Pancreas (tissue), 10 donors: ENCODE measurements at regions not wholly inside any gene's neighbourhood (a gene's known extent, or its start where the extent isn't known, plus 50 kb on each side); places are given as distances from the start of the nearest gene placed in this dataset.

Source experiments
- ATAC-seq, 4 donors: fragments of 200-7000 bp; cut with Tn5 transposase; one replicate each; pipeline versions ENCODE4 v1.8.0 to v1.9.1; 2020; ENCODE audit warnings: mild to moderate bottlenecking in 4 of 4, moderate library complexity in 4 of 4
- DNase-seq, 6 donors: peaks; one replicate each; pipeline ENCODE4 v3.0.0-alpha.2; 2020
- FAIRE-seq: peaks from 2 replicates; lab custom pipeline; 2012; peaks lifted over from hg19 to GRCh38; lab: Jason Lieb, UNC
- H3K27ac ChIP-seq, 4 donors: fragments of 200-600 bp; sonication (generic); 1 replicate in 3 of 4; 2 replicates in 1 of 4; pipeline versions ENCODE4 v1.5.0 to v1.8.0; 2020
- H3K27me3 ChIP-seq, 4 donors: fragments of 200-600 bp; one replicate each; pipeline ENCODE4 v1.8.0; 2021
- H3K36me3 ChIP-seq, 3 donors: fragments of 200-600 bp; sonication (generic) in 1 of 3; one replicate each; pipeline versions ENCODE4 v1.5.0 to v1.8.0; 2020 to 2021
- H3K4me1 ChIP-seq, 3 donors: fragments of 200-600 bp; one replicate each; pipeline ENCODE4 v1.8.0; 2021
- H3K4me3 ChIP-seq, 4 donors: fragments of 200-600 bp; sonication (generic) in 2 of 4; one replicate each; pipeline versions ENCODE4 v1.5.0 to v1.8.0; 2020 to 2021
- H3K9me3 ChIP-seq, 4 donors: fragments of 200-600 bp; one replicate each; pipeline ENCODE4 v1.8.0; 2021
- WGBS, 2 donors: extraction: QIAGEN DNeasy Blood & Tissue Kit; methylation state at CpG; one replicate each; pipeline ENCODE4 v1.1.7; 2013; 5-methylcytosine and 5-hydroxymethylcytosine counted together
- intact Hi-C, 3 donors: fragments of 100-400 bp; cut with DNase I; formaldehyde crosslinking; loops; one replicate each; pipeline versions ENCODE4 v1.11.1 to v1.14.2; 2022
- TF ChIP-seq, protein P1 (sequence below), 4 donors: fragments of 200-600 bp; sonication (generic) in 3 of 4; IDR thresholded peaks; one replicate each; pipeline versions ENCODE4 v1.5.0 to v1.8.0; 2021; ENCODE audit warnings: antibody characterized with exemption in 4 of 4
- donor health status: healthy with polysubstance abuse.
- donor health status: DM: no; HTN: no; CAD: no; lungs with moderate emphysema.
- donor health status: DM: no; HTN: no; CAD: no.
- donor health status: control.
- donor health status: control.
- donor health status: Bipolar disorder and iron deficiency.
- donor health status: DM: yes; HTN: yes; CAD: no.
- donor health status: DM: no; HTN: no; CAD: no.
- donor health status: DM: no; HTN: no; CAD: no.
- donor health status: DM: yes; HTN: yes; CAD: no.

DNA sequence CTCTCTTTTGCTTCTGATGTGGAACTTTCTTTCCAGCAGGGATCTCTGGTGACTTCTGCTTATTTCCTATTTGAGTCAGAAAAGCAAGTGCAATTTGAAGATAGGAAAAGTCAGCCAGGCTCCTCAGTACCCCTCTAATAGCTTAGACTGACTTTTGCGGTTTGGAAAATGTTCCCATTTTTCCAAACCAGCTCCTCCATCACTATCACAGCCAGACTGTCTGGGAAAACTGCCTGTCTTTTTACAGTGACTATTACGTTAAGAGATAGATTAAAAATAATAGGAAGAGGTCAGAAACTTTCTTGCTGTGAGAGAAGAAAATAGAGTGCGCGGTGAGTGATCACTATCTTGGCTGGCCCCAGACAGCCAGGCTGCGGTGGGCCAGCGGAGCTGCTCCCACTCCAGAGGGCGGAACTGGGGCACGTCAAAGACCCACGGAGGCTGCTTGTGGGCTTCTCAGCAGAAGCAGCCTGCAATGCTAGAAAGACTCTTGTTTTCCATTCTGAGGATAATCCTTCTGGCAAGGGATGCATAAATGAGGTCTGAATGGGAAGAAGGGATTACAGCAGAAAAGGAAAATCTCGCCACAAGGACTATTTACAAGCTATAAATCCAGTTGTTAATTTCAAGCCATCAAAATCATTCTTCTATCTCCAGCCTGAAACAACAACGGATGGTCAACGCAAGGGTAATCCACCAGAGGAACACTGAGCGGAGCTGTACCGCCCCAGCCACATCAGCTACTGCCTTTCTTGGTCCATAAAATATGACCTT is 151.0 kb upstream of the MSX2 start:
- no peaks in the 10 kb centered on the region for H3K4me1 ChIP-seq
- H3K27me3 ChIP-seq: no peaks in the 10 kb centered on the region
- no peaks in the 10 kb centered on the region for H3K9me3 ChIP-seq
- H3K4me3 ChIP-seq: no peak overlapping the region
- intact Hi-C loops: no loop called here
- no peaks in the 10 kb centered on the region for H3K36me3 ChIP-seq
- no peak for DNase-seq
- WGBS, 2 donors: 65 to 68% methylated on average over 14 of the region's 14 CpGs
- no peak overlapping the region for H3K27ac ChIP-seq
- TF ChIP-seq, protein P1, sequence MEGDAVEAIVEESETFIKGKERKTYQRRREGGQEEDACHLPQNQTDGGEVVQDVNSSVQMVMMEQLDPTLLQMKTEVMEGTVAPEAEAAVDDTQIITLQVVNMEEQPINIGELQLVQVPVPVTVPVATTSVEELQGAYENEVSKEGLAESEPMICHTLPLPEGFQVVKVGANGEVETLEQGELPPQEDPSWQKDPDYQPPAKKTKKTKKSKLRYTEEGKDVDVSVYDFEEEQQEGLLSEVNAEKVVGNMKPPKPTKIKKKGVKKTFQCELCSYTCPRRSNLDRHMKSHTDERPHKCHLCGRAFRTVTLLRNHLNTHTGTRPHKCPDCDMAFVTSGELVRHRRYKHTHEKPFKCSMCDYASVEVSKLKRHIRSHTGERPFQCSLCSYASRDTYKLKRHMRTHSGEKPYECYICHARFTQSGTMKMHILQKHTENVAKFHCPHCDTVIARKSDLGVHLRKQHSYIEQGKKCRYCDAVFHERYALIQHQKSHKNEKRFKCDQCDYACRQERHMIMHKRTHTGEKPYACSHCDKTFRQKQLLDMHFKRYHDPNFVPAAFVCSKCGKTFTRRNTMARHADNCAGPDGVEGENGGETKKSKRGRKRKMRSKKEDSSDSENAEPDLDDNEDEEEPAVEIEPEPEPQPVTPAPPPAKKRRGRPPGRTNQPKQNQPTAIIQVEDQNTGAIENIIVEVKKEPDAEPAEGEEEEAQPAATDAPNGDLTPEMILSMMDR (IDR thresholded peaks at IDR 0.05): no peak
- ATAC-seq: no peak
- FAIRE-seq: no peak

DNA sequence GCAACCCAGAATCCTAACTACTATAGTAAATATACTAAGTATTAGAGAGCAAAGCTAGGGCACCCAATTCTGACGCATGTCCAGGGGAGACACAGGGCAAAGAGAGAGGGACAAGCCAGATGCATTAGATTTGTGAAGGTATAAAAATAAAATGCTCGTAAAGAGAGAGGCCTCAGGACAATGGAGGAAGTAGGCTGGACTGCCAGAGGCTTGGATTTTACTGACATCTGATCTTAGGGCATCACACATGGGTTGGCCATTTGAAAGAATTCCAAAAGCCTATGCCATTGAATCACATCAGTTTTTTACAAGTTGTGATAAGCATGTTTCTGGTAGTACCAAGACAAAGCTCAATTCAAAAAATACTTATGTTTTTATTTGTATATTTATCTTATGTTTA is 149.3 kb upstream of the MSX2 start:
- intact Hi-C loops: no loop called here
- H3K27me3 ChIP-seq: peaks cover 0 to 8% (median 0%) of the 10 kb centered on the region in 4 donors
- H3K4me3 ChIP-seq: no peak overlapping the region
- H3K4me1 ChIP-seq: no peaks in the 10 kb centered on the region
- TF ChIP-seq, protein P1 (IDR thresholded peaks at IDR 0.05): no peak
- no peak overlapping the region for H3K27ac ChIP-seq
- 63 to 83% methylated on average over 2 of the region's 2 CpGs for WGBS, 2 donors
- no peak for FAIRE-seq
- ATAC-seq: no peak
- H3K36me3 ChIP-seq: no peaks in the 10 kb centered on the region
- H3K9me3 ChIP-seq: no peaks in the 10 kb centered on the region
- no peak for DNase-seq

DNA sequence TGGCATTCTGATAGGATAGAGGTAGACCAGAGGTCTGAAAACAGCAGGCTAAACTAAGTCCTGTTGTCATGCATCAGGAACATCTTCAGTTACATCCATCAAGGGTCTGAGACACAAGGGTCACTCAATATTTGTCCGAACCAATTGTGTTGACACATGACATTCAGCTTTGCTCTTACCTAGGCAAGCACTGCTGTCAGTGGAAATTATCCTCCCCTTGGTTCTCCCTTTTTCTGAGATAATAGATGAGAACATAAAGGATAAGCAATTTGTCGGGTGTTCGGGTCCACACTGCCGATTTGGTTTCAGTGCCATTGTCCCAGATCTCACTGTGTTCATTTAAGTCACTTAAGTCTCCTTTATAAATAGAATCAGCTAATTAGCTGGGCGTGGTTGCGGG is 148.3 kb upstream of the MSX2 start:
- WGBS, 2 donors: 74 to 87% methylated on average over 6 of the region's 6 CpGs
- intact Hi-C loops: no loop called here
- Histone ChIP-seq H3K27me3 (peaks cover 0 to 9% (median 0%) of the 10 kb centered on the region in 4 donors), H3K27ac (no peak overlapping the region), H3K4me1 (no peaks in the 10 kb centered on the region), H3K9me3 (no peaks in the 10 kb centered on the region), H3K4me3 (no peak overlapping the region), H3K36me3 (no peaks in the 10 kb centered on the region)
- DNase-seq: no peak
- TF ChIP-seq, protein P1 (IDR thresholded peaks at IDR 0.05): no peak
- no peak for ATAC-seq
- no peak for FAIRE-seq

DNA sequence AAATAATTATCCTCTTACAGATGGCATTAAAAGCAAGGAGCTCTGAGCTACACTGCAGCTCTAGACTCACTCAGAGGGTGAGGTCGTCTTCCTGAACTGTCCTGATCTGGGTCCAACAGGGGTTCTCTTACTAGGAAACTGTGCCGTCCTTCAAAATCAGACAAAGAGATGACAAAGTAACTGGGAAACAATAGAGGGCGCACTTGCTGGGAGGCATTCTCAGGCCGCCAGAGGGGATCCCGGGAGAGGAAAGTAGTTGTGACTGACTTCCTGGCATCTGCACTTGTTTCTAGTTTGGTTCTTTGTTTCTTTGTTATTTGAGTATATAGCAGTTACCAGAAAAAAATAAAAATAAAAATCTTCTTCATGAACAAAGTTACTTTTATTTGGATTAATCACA is 142.9 kb upstream of the MSX2 start:
- TF ChIP-seq, protein P1 (IDR thresholded peaks at IDR 0.05): no peak
- H3K9me3 ChIP-seq: no peaks in the 10 kb centered on the region
- ATAC-seq (no peak), DNase-seq (no peak), FAIRE-seq (no peak)
- H3K36me3 ChIP-seq: no peaks in the 10 kb centered on the region
- WGBS, 2 donors: 14 to 24% methylated on average over 5 of the region's 5 CpGs
- no peak overlapping the region for H3K4me3 ChIP-seq
- H3K4me1 ChIP-seq: no peaks in the 10 kb centered on the region
- intact Hi-C loops: no loop called here
- H3K27ac ChIP-seq: no peak overlapping the region
- peaks cover 0 to 14% (median under 1%) of the 10 kb centered on the region in 4 donors for H3K27me3 ChIP-seq

DNA sequence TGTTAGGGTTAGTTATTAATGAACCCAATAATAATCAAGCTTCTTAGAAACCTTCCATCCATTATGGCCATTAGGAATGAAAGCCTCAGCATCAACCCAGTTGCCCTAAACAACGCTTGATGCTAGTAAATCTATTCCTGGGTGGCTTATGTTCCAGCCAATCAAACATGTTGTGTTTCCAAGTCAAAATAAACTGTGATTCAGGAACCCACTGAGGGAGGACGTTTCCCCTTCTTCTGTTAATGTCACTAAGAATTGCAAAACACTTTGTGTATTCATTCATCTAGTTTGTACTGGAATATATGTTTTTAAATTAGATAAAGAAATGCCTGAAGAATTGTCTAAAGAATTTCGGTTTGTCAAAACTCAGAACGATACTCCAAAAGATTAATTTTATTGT is 142.5 kb upstream of the MSX2 start:
- 54 to 58% methylated on average over 4 of the region's 4 CpGs for WGBS, 2 donors
- Histone ChIP-seq H3K27ac (no peak overlapping the region), H3K27me3 (peaks cover 0 to 14% (median 2%) of the 10 kb centered on the region in 4 donors), H3K4me3 (no peak overlapping the region), H3K4me1 (no peaks in the 10 kb centered on the region), H3K9me3 (no peaks in the 10 kb centered on the region), H3K36me3 (no peaks in the 10 kb centered on the region)
- FAIRE-seq (no peak), DNase-seq (no peak), ATAC-seq (no peak)
- intact Hi-C loops: no loop called here
- TF ChIP-seq, protein P1 (IDR thresholded peaks at IDR 0.05): no peak
